GM21723 (cell line): ENCODE measurements at regions not wholly inside any gene's neighbourhood (a gene's known extent, or its start where the extent isn't known, plus 50 kb on each side); places are given as distances from the start of the nearest gene placed in this dataset.
"Not testable (repeated sequence)": the region's sequence is repeated elsewhere in the genome, so short reads cannot be mapped to it uniquely, and the experiment has no call there.

Source experiments
- ATAC-seq: cut with Tn5 transposase; IDR thresholded peaks from one replicate; pipeline ENCODE4 v1.9.1; 2021; ENCODE audit warnings: mild to moderate bottlenecking, moderate library complexity; ENCODE audit not compliant: unreplicated experiment

DNA sequence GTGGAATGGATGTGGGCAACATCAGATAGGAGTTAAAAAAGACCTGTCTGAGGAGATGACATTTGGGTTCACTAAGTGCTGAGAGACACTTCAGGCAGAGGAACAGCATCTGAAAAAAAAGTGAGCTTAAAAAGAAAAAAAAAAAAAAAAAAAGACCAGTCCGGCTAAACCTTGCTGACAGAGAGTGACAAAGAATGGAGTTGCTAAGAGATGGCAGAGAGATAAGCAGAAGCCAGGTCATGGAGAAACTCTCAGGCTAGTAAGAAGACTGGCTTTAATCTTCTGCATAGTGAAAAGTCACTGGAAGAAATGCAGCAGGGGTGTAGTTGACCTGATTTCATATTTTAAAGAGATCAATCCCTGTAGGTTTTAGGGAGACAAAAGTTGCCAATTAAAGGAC lies 711.1 kb upstream of the SEMA3D start:
- no peak for ATAC-seq

- no peak for ATAC-seq
These were observed 709.7 kb upstream of the SEMA3D start for GRCh38 chr7:85896531-85896930.

GRCh38 chr7:85895835-85896234 lies 709.0 kb upstream of the SEMA3D start:
- ATAC-seq, result no peak

DNA sequence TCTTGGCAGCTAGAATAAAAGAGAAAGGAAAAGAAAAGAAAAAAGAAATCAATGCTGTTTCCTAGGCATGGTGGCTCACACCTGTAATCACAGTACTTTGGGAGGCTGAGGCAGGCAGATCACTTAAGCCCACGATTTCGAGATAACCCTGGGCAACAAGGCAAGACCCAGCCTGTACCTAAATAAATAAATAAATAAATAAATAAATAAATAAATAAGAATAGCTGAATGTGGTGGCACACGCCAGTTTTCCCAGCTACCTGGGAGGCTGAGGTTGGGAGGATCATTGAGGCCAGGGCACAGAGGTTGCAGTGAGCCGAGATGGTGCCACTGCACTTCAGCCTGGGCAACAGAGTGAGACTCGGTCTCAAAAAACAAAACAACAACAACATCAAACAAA lies 705.0 kb upstream of the SEMA3D start:
- not testable (repeated sequence) for ATAC-seq

GRCh38 chr7:85890244-85890811 lies 703.5 kb upstream of the SEMA3D start:
- ATAC-seq, result peak; percentile 79

GRCh38 chr7:85887133-85887532 lies 700.3 kb upstream of the SEMA3D start:
- no peak for ATAC-seq

GRCh38 chr7:85882335-85882734 lies 695.5 kb upstream of the SEMA3D start:
- ATAC-seq, result no peak

DNA sequence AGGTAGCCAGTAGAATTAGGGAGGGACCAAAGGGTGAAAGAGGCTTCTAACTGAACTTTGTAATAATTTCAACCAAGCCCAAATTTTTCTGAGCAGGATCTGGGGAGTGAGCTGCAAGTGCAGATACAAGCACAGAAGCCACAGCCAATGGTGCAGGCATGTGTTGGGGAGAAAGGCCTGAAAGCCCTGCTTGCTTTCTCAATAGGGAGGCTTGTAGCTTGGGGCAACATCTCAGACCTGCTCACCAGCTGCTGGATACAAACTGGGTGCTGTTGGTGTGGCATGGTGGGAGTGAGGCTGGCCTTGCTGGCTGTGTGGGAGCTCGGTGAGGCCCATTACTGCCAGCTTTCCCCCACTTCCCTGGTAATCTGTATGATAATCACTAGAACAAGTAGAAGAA lies 688.5 kb upstream of the SEMA3D start:
- no peak for ATAC-seq

GRCh38 chr7:85866540-85866939 lies 679.7 kb upstream of the SEMA3D start:
- no peak for ATAC-seq

- ATAC-seq, result no peak
These were observed 664.8 kb upstream of the SEMA3D start for GRCh38 chr7:85851571-85852193.

DNA sequence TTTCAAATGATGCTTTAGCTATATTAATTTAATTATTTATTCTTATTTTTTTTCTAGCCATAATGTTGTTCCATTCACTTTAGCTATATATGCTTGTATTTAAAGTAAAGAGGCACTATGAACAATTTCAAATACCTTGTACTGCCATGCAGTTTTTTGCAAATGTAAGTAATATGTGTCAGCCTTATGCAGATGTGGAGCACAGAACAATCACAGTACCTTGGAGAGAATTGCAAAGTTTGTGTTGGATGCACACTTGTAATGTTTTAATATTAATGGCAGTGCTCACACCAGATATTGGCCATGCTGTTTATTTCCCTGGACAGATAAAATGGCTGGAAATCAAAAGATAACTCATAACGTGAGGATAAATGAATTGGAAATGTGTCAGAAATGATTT lies 663.5 kb upstream of the SEMA3D start:
- ATAC-seq, result no peak

- ATAC-seq, result no peak
These were observed 653.7 kb upstream of the SEMA3D start for GRCh38 chr7:85840554-85840953.

GRCh38 chr7:85833066-85833465 lies 646.2 kb upstream of the SEMA3D start:
- ATAC-seq, result no peak

DNA sequence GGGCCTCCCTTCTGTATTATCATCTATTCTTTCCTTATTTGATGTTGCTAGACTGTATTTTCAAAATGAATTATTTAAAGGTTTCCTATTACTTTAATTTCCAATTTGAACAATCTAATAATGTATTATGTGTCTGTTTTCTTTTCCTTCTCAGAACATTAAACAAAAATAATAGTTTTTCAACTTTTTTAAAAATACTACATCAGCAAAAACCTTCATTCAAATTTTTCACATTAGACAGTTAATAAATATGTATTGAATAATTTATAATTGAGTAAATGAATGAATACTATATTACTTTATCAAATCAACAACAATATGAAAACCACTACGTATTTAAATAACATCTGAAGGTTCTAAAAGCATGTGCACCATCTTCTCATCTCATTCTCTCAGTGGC lies 644.1 kb upstream of the SEMA3D start:
- ATAC-seq, result no peak

DNA sequence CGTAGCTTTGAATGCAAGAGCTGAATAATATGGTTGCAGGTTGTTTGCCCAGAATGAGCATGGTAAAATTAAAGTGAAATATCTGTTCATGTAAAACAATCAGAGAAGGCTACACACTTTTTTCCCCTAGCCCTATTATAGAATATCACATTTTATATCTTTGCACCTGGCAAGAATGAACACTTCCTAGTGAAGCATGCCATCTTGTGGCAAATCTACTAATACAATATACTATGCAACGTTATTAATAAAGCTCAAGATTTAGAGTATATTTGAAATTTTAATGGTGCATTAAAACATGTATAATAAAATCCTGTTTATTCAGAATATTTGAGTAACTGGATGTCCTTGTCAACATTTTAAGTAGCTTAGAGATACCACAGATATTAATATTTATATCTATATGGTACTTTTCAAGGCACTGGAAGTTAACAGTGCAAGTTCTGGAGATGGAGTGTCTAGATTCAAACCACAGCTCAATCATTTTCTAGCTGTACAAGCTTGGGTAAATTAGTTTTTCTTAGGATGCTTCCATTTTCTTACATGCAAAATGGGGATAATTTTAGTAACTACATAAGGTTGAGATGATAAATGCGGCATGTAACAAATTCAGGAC lies 643.1 kb upstream of the SEMA3D start:
- no peak for ATAC-seq

DNA sequence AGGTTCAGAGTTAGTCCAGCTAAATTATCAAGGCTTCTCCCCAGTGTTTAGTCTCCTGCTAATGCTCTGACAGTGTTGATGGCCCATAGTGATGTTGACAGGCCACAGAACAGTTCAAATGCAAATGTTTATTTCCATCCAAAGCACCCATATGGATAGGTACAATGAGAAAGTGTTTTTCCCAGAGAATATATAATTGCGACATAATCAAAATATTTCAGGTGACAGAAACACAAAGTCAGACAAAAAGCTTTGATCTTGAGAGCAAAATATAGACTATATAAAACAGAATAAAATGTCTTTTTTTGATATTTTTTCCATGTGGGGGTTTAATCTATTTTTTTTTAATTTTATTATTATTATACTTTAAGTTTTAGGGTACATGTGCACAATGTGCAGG lies 642.3 kb upstream of the SEMA3D start:
- ATAC-seq, result no peak

- no peak for ATAC-seq
These were observed 641.8 kb upstream of the SEMA3D start for GRCh38 chr7:85828614-85829013.

- no peak for ATAC-seq
These were observed 636.7 kb upstream of the SEMA3D start for GRCh38 chr7:85823396-85824080.

DNA sequence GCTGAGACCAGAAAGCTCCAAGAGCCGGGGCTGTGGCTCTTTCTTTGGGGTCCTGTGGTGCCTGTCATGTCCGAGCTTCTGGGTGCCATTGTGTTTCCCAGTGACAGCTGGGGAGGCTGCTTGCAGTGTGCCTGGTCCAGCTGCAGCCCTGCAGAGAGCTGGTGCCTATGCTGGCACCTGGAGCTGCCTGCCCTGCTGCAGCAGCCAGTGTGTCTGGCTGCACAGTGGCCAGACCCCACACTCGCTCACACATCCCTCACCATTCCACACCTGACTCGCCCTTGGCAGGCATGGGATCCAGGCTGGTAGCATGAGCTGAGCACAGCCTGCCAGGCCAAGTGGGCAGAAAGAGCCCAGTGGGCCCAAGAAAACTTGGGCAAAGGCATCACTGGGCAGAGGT lies 635.1 kb upstream of the SEMA3D start:
- ATAC-seq, result no peak

DNA sequence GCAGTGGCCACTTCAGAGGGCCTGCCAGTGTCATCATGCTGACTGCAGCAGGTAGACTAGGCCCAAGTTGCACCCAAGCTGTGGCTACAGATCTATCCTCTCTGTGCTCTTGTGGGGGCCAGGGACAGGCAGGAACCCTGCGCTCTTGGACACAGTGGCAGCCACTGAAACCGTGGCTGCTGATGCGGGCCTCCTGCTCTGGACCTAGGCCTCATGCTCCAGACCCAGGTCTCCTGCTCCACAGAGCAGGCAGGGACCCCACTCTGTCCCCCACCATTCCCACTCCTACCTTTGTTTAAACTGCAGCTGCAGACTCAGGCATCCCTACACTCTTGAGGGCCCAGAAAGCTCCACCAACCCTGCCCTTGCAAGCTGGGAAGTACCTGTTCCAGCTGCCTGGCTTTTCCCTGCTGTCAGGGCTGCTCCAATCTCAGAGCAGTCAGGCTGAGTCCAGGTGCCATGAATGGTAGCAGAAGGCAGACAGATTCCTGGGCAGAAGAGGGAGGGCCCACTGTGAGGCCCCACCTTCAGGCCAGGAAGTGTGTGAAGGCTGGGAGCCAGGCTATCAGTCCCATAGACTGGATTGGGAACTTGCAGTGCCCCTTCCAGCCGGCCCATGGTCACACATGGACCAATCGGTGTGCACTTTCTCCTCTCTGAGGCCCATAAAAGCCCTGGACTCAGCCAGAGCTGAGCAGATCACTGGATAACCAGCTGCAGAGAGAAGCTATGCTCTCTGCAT lies 634.0 kb upstream of the SEMA3D start:
- no peak for ATAC-seq

DNA sequence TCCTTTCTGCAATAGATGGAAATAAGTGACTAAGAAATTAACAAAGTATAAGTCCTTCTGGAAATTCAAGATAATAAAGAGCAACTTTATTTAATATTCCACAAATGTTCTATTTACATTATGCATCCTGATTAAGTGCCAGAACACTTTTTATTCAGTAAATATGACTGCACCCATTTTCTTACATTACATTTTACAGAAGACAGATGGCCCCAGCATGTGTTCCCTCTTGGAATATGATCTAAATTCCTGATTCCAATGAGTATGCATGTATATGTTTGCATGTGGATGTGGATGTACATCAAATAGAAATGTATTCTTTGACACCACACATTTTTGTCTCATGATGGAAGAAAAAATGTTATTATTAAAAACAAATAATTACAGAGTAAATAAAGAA lies 628.7 kb upstream of the SEMA3D start:
- no peak for ATAC-seq
